ENCODE measurements at regions not wholly inside any gene's neighbourhood (a gene's known extent, or its start where the extent isn't known, plus 50 kb on each side); places are given as distances from the start of the nearest gene placed in this dataset.

DNA sequence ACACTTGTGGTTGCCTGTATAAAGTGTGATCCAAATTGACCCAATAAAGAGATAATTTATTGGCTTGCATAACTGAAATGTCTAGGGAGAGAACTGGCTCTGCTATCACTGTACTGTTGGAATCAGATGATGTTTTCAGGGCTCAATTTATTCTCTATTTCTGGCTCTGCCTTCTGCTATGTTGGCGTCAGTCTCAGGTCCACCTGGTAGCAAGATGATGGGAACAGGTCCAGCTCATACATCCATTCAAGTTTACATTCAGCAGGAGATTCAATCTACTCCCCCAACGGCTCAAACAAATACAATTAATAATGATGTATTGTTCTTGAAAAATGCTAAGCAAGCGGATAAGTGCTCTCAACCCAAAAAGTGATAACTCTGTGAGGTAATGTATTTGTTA, 297.7 kb upstream of the SYT4 start:
- TF ChIP-seq GABPA (IDR thresholded peaks at IDR 0.05; ENCODE audit: low read depth) = no peak
- TF ChIP-seq, protein P1, sequence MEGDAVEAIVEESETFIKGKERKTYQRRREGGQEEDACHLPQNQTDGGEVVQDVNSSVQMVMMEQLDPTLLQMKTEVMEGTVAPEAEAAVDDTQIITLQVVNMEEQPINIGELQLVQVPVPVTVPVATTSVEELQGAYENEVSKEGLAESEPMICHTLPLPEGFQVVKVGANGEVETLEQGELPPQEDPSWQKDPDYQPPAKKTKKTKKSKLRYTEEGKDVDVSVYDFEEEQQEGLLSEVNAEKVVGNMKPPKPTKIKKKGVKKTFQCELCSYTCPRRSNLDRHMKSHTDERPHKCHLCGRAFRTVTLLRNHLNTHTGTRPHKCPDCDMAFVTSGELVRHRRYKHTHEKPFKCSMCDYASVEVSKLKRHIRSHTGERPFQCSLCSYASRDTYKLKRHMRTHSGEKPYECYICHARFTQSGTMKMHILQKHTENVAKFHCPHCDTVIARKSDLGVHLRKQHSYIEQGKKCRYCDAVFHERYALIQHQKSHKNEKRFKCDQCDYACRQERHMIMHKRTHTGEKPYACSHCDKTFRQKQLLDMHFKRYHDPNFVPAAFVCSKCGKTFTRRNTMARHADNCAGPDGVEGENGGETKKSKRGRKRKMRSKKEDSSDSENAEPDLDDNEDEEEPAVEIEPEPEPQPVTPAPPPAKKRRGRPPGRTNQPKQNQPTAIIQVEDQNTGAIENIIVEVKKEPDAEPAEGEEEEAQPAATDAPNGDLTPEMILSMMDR (IDR thresholded peaks at IDR 0.05; ENCODE audit: insufficient read depth, low read length) = no peak
- TF ChIP-seq SPI1 (IDR thresholded peaks at IDR 0.05; ENCODE audit: borderline replicate concordance, low read depth) = no peak
- no peak for TF ChIP-seq POLR2AphosphoS5 (IDR thresholded peaks at IDR 0.05; ENCODE audit: low read depth)
- TF ChIP-seq, protein P2, sequence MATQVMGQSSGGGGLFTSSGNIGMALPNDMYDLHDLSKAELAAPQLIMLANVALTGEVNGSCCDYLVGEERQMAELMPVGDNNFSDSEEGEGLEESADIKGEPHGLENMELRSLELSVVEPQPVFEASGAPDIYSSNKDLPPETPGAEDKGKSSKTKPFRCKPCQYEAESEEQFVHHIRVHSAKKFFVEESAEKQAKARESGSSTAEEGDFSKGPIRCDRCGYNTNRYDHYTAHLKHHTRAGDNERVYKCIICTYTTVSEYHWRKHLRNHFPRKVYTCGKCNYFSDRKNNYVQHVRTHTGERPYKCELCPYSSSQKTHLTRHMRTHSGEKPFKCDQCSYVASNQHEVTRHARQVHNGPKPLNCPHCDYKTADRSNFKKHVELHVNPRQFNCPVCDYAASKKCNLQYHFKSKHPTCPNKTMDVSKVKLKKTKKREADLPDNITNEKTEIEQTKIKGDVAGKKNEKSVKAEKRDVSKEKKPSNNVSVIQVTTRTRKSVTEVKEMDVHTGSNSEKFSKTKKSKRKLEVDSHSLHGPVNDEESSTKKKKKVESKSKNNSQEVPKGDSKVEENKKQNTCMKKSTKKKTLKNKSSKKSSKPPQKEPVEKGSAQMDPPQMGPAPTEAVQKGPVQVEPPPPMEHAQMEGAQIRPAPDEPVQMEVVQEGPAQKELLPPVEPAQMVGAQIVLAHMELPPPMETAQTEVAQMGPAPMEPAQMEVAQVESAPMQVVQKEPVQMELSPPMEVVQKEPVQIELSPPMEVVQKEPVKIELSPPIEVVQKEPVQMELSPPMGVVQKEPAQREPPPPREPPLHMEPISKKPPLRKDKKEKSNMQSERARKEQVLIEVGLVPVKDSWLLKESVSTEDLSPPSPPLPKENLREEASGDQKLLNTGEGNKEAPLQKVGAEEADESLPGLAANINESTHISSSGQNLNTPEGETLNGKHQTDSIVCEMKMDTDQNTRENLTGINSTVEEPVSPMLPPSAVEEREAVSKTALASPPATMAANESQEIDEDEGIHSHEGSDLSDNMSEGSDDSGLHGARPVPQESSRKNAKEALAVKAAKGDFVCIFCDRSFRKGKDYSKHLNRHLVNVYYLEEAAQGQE (IDR thresholded peaks at IDR 0.05; ENCODE audit: insufficient replicate concordance, low read depth) = no peak
- no peak overlapping the region for H3K4me3 ChIP-seq (replicated peaks; ENCODE audit: insufficient read depth, low read length)
- no peak for DNase-seq (ENCODE audit: low read depth in 1 of 2, low spot score in 1 of 2)
- H3K27me3 ChIP-seq (ENCODE audit: insufficient read depth, poor library complexity, severe bottlenecking) = no peaks in the 10 kb centered on the region
- no peak overlapping the region for H3K27ac ChIP-seq (replicated peaks)

DNA sequence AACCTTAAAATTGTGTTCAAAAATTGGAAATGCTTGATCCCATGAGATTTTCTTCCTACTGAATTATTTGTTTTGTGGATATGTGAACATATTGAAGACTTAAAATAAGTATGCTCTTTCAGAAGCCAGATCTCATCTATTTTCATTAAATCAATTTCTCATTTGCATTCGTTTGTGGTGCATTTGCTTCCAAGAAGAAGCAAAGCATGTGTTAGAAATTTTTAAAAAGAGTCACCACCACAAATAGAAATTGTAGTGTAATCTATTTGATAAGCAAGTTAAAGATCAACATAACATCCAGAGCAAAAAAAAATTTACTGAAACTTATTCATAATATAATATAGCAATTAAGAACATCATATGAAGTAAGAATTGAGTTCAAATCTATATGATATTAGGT, 300.9 kb upstream of the SYT4 start:
- TF ChIP-seq, protein P1 (IDR thresholded peaks at IDR 0.05; ENCODE audit: insufficient read depth, low read length) = no peak
- TF ChIP-seq POLR2AphosphoS5 (IDR thresholded peaks at IDR 0.05; ENCODE audit: low read depth) = no peak
- no peak for TF ChIP-seq GABPA (IDR thresholded peaks at IDR 0.05; ENCODE audit: low read depth)
- TF ChIP-seq SPI1 (IDR thresholded peaks at IDR 0.05; ENCODE audit: borderline replicate concordance, low read depth) = no peak
- TF ChIP-seq, protein P2 (IDR thresholded peaks at IDR 0.05; ENCODE audit: insufficient replicate concordance, low read depth) = no peak
- DNase-seq (ENCODE audit: low read depth in 1 of 2, low spot score in 1 of 2) = no peak
- H3K4me3 ChIP-seq (replicated peaks; ENCODE audit: insufficient read depth, low read length) = no peak overlapping the region

DNA sequence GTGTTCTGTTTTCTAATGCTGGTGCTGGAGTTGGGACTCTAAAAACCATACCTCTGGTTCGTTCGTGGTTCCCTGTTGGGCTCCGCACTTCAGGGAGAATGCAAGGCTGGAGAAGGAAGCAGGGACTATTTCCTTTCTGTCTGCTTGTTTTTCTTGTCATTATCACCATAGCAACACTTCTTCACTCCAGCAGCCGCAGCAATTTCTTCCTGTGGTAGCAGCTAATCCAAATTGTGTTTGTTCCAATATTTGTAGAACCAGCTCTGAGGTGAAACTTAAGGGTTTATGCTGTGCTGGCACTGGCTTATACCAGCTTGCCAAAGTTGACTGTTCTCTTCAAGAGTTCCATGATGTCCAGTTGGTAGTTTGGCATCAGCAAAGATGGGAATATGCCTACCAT, 301.4 kb upstream of the SYT4 start:
- TF ChIP-seq, protein P2 (IDR thresholded peaks at IDR 0.05; ENCODE audit: insufficient replicate concordance, low read depth) = no peak
- TF ChIP-seq SPI1 (IDR thresholded peaks at IDR 0.05; ENCODE audit: borderline replicate concordance, low read depth) = no peak
- no peak for TF ChIP-seq GABPA (IDR thresholded peaks at IDR 0.05; ENCODE audit: low read depth)
- TF ChIP-seq POLR2AphosphoS5 (IDR thresholded peaks at IDR 0.05; ENCODE audit: low read depth) = no peak
- TF ChIP-seq, protein P1 (IDR thresholded peaks at IDR 0.05; ENCODE audit: insufficient read depth, low read length) = no peak
- Histone ChIP-seq H3K27ac (replicated peaks) (no peak overlapping the region), H3K27me3 (ENCODE audit: insufficient read depth, poor library complexity, severe bottlenecking) (no peaks in the 10 kb centered on the region), H3K4me3 (replicated peaks; ENCODE audit: insufficient read depth, low read length) (no peak overlapping the region)
- DNase-seq (ENCODE audit: low read depth in 1 of 2, low spot score in 1 of 2) = no peak

More for the DNA sequence above, 300.9 kb upstream of the SYT4 start:
- no peaks in the 10 kb centered on the region for H3K27me3 ChIP-seq (ENCODE audit: insufficient read depth, poor library complexity, severe bottlenecking)
- H3K27ac ChIP-seq (replicated peaks) = no peak overlapping the region

All from HL-60 (cell line).